Muscle of leg (tissue), 3 donors: ENCODE measurements at regions not wholly inside any gene's neighbourhood (a gene's known extent, or its start where the extent isn't known, plus 50 kb on each side); places are given as distances from the start of the nearest gene placed in this dataset.

Experiments used
- DNase-seq: peaks from one replicate; pipeline ENCODE4 v3.0.0; 2013
- H3K27ac ChIP-seq: one replicate; pipeline ENCODE4 v1.5.1; 2013; ENCODE audit warnings: mild to moderate bottlenecking, low read length, control low read depth
- H3K27me3 ChIP-seq: one replicate; pipeline ENCODE4 v1.6.1; 2013; ENCODE audit warnings: low read length; ENCODE audit not compliant: control insufficient read depth, insufficient read depth
- H3K36me3 ChIP-seq: one replicate; pipeline ENCODE4 v1.6.1; 2013; ENCODE audit warnings: low read length; ENCODE audit not compliant: control insufficient read depth, insufficient read depth
- H3K4me1 ChIP-seq: one replicate; pipeline ENCODE4 v1.6.1; 2013; ENCODE audit warnings: low read length; ENCODE audit not compliant: control insufficient read depth, insufficient read depth
- H3K4me3 ChIP-seq: one replicate; pipeline ENCODE4 v1.5.1; 2013; ENCODE audit warnings: low read length, control low read depth
- H3K9me3 ChIP-seq: replicated peaks from 2 replicates; pipeline ENCODE4 v1.6.1; 2013; ENCODE audit warnings: low read depth, low read length; ENCODE audit not compliant: control insufficient read depth
- WGBS: methylation state at CpG from one replicate; pipeline ENCODE4 v1.1.5; 2013; ENCODE audit warnings: missing lambda C conversion rate; ENCODE audit not compliant: insufficient coverage; 5-methylcytosine and 5-hydroxymethylcytosine counted together

DNA sequence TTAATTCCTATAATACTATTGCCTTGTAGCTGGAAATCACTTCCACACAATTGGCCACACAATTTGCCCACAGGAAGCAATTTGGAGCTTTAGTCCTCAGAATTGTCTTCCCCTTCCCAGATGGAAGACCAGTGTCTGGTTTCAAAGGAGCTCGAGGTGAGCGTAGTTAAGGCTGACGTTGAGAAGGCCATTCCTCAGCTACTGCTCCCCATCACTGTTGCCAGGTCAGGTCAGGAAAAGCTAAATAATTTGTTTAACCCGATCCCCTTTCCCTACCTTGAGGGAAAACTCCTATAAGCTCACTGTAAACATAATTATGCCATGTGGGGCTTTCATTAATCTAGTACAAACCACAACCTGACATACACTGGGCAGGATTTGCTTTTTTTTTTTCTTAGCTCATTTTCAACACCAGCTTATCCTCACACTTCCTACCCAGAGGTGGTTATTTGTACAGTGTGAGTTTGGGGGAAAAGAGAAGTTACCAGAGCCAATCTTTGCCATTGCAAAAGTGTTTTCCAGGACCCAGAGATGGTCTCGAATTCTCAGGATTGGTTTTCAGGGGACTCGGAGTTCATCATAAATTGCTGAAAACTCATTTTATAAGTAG is 242.7 kb downstream of the CLIC5 start:
- Histone ChIP-seq H3K36me3 (no peaks in the 10 kb centered on the region), H3K4me1 (no peaks in the 10 kb centered on the region), H3K27me3 (no peaks in the 10 kb centered on the region), H3K9me3 (peaks cover 3% of the 10 kb centered on the region), H3K4me3 (no peak overlapping the region), H3K27ac (no peak overlapping the region)
- no peak for DNase-seq
- WGBS, result 60% methylated on average over 1 of the region's 6 CpGs

DNA sequence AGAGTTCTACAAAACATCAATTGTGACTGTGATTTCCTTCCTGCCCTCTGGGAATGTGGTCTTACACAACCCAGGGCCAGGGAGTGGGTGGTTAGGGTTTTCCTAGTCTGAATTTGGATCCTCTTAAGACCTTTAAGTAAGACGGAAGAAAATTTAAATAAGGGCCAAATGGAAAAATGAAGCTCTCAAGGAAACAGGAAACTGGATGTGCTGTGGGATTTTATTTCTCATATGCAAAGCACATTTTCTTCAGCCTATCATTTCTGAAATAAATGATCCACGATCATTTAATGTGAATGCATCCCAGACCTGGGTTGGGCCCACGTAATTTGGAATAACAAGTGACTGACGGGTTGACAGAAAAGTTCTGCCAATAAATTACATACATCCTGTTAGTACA is 243.6 kb downstream of the CLIC5 start:
- DNase-seq, result peak; percentile 61
- WGBS, result no CpG with 5 or more reads among the region's 4 CpGs

DNA sequence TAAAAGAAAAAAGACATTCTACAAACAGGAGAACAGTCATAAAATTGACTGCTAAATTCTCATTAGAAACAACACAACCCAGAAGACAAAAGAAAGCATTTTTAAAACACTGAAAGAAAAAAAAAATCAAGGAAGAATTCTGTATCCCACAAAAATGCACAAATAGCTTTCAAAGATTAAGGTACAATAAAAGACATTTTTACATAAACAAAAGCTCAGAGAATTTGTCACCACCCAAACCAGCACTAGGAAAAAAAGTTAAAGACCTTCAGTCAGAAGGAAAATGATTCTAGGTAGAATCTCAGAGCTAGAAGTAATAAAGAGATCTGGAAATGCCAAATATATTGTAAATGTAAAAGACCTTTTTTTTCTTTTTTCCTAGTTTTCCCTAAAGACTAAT is 252.4 kb downstream of the CLIC5 start:
- peaks cover 6% of the 10 kb centered on the region for H3K4me1 ChIP-seq
- no peaks in the 10 kb centered on the region for H3K36me3 ChIP-seq

More for the DNA sequence above, 243.6 kb downstream of the CLIC5 start:
- peaks cover 3% of the 10 kb centered on the region for H3K9me3 ChIP-seq
- no peaks in the 10 kb centered on the region for H3K27me3 ChIP-seq
- H3K4me3 ChIP-seq, result no peak overlapping the region
- no peaks in the 10 kb centered on the region for H3K4me1 ChIP-seq
- peak overlapping the region; percentile 54 for H3K27ac ChIP-seq
- H3K36me3 ChIP-seq, result no peaks in the 10 kb centered on the region

DNA sequence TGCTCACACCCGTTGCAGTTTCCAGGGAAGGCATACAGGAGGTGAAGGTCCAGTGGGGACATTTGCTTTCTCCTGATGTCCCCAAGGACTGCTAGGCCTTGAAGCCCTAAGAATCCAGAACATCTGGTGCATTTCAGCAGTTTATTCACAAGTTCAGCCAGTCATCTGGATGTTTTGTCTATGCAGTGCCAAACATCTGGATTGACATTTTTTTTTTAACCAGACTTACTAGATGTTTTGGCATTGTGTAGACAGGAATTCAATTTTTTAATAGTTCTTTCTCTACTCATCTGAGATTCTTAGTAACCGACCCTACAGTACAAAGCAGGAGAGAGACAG is 256.2 kb downstream of the CLIC5 start:
- Histone ChIP-seq H3K27me3 (no peaks in the 10 kb centered on the region), H3K27ac (peak overlapping the region; percentile 42), H3K9me3 (peaks cover 5% of the 10 kb centered on the region), H3K36me3 (no peaks in the 10 kb centered on the region), H3K4me1 (peaks cover 9% of the 10 kb centered on the region), H3K4me3 (no peak overlapping the region)
- 0% methylated on average over 1 of the region's 2 CpGs for WGBS
- peak; percentile 94 for DNase-seq

More for the DNA sequence above, 252.4 kb downstream of the CLIC5 start:
- H3K27me3 ChIP-seq, result no peaks in the 10 kb centered on the region
- H3K27ac ChIP-seq, result no peak overlapping the region
- no peak overlapping the region for H3K4me3 ChIP-seq
- H3K9me3 ChIP-seq, result peaks cover 5% of the 10 kb centered on the region
- no peak for DNase-seq

DNA sequence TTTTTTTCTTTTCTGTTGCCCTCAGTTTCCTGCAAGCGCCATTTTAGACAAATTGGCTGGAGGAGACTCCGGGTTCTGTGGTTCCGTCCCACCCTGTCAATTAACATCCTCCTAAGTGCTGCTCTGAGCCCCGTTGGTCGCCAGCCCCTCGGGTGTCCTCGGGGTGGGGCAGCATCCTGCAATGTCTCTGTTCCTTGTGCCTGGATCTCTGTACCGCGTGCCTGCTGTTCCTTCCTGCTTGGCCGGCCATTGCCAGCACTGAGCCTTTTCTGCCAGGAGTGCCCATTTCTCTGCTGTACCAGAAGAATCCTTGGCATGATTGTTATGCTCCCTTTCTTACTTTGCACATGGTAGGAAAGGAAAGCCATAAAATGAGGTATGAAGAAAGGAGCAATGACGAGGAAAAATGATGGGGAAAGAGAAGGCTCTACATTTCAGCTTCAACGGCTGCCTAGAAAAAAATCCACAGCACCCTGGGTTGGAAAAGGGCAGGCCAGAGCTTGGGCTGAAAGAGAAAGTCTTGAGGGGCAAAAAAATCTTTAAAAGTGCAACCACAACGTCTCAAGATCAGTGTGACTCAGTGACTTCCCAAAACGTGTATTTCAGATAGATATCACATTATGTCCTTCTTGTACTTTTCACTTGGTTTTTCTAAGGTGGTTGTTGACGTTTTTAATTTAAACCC is 256.7 kb downstream of the CLIC5 start:
- Histone ChIP-seq H3K27ac (peak overlapping the region; percentile 42), H3K9me3 (peaks cover 2% of the 10 kb centered on the region), H3K36me3 (no peaks in the 10 kb centered on the region), H3K4me3 (no peak overlapping the region), H3K27me3 (no peaks in the 10 kb centered on the region), H3K4me1 (peaks cover 9% of the 10 kb centered on the region)
- no peak for DNase-seq
- 57% methylated on average over 10 of the region's 15 CpGs for WGBS

DNA sequence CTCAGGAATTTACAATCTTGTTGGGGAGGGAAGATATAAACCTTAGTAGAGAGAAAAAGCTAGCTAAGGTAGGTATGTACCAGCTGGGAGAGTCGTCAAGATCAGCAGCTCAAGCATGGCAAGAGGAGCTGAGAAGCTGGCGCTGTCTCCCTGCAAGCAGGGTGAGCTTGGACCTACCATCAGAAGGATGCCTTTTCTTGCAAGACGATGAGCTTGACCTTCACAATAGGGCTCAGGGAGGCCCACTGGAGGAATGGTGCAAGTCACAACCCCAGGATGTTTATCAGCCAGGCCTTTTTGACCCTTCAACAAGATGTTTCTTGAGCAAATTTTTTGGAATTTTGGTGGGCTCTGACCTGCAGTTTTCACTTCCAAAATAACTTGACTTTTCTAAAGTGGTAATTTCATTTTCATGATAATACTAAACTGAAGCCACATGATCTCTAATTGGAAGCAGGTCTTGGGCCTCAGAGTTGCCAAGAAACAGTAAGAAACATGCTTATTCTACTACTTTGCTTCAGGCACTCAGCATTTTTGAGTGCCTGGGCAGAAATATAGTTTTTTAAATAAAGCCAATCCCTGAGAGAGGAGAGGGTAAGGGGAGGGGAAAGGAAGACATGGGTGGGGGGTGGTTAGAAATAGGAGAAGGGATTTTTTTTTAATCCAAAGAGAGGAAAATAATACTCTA is 258.1 kb downstream of the CLIC5 start:
- Histone ChIP-seq H3K4me3 (no peak overlapping the region), H3K36me3 (no peaks in the 10 kb centered on the region), H3K4me1 (peaks cover 9% of the 10 kb centered on the region), H3K9me3 (no peaks in the 10 kb centered on the region), H3K27ac (peak overlapping the region; percentile 50), H3K27me3 (no peaks in the 10 kb centered on the region)
- DNase-seq, result peak; percentile 91
- 76% methylated on average over 3 of the region's 3 CpGs for WGBS

DNA sequence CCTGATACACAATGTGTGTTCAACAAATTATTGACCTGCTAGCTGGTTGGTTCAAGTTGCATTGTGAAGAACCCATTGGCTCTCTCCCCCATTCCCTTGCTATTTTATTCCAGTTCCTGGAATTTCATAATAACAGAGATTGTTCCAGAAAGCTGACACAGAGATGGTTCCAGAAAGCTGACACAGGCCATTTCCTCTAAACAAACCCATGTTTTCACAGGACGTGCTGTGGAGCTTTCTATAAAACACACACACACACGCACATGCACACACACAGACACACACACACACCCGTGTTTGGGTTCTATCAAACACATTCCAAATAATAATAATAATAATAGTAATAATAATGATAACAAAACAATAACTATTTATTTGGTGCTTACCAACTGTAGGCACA is 259.1 kb downstream of the CLIC5 start:
- Histone ChIP-seq H3K27ac (no peak overlapping the region), H3K36me3 (no peaks in the 10 kb centered on the region), H3K4me3 (no peak overlapping the region), H3K4me1 (peaks cover 9% of the 10 kb centered on the region), H3K9me3 (no peaks in the 10 kb centered on the region), H3K27me3 (no peaks in the 10 kb centered on the region)
- peak; percentile 51 for DNase-seq
- no CpG with 5 or more reads among the region's 3 CpGs for WGBS

DNA sequence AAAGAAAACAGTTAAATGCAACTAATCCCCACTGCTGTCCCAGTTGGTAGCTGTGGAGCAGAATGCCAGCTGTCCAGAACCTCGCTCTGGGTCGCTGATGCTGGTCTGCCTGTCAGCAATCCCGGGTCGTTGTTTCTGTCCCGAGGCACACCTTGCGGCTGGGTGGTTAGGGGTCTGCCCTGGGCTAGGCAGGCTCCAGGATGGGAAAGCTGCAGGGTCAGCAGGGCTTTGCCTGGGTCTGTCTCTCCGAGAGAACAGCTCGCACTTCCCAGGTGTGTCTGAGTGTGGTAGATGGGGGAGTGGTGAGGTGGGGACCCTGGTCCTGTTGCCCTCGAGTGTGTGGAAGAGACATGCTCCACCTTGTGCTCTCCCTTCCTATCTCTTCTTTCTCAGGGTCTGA is 261.2 kb downstream of the CLIC5 start:
- Histone ChIP-seq H3K4me3 (no peak overlapping the region), H3K27me3 (no peaks in the 10 kb centered on the region), H3K4me1 (peaks cover 8% of the 10 kb centered on the region), H3K9me3 (no peaks in the 10 kb centered on the region), H3K36me3 (no peaks in the 10 kb centered on the region), H3K27ac (no peak overlapping the region)
- no peak for DNase-seq
- 55% methylated on average over 8 of the region's 9 CpGs for WGBS

DNA sequence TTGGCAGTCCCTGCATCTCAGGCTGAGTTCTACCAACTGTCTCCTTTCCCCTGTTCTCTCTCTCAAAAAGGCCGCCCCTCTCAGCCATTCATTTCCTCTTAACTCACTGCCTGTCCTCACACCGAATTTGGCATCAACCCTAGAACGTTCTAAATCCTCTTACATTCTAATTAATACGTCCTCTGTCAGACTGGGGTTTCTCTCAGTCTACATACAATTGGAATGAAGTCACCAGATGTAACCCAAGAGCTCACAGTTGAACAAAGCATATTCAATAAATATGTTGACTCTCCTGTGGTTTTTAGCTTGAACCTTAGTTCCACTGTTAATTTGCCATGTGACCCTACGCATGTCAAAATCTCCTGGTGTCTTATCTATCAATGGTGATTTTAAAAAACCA is 269.6 kb downstream of the CLIC5 start:
- H3K36me3 ChIP-seq, result no peaks in the 10 kb centered on the region
- no peak overlapping the region for H3K27ac ChIP-seq
- peaks cover 12% of the 10 kb centered on the region for H3K4me1 ChIP-seq
- no peak overlapping the region for H3K4me3 ChIP-seq
- peaks cover 4% of the 10 kb centered on the region for H3K9me3 ChIP-seq
- no peak for DNase-seq
- no peaks in the 10 kb centered on the region for H3K27me3 ChIP-seq
- WGBS, result 67% methylated on average over 1 of the region's 5 CpGs

DNA sequence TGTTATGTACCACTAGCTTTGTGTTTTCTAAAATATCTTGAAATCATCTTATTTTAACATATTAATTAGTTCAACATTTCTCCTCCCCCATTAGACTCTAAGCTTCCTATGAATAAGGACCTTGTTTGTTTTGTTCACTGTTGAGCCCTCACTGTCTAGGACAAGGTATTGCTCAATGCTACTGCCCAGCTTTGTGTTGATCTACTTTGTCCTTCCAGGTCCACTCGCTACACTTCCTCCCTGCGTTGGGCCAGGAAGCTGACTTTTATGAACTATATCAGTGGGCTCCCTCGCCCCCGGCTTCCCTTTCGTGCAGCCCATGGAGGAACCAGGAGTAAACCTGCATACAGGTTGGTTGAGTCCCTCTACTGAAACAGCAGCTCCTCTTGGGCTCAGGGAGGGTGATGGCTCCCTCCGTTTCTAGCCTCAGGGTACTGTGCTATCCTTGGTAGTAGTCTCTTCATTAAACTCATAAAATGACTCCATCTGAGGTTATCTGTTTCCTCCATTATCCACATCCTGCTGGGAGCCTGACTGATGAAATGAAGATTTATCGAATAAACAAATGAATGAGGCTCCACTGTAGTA is 272.5 kb downstream of the CLIC5 start:
- H3K4me3 ChIP-seq, result no peak overlapping the region
- no peaks in the 10 kb centered on the region for H3K27me3 ChIP-seq
- H3K27ac ChIP-seq, result no peak overlapping the region
- H3K36me3 ChIP-seq, result no peaks in the 10 kb centered on the region
- peaks cover 4% of the 10 kb centered on the region for H3K9me3 ChIP-seq
- 86% methylated on average over 5 of the region's 7 CpGs for WGBS
- peaks cover 17% of the 10 kb centered on the region for H3K4me1 ChIP-seq
- DNase-seq, result no peak
